HG02759 (cell line): ENCODE measurements at regions not wholly inside any gene's neighbourhood (a gene's known extent, or its start where the extent isn't known, plus 50 kb on each side); places are given as distances from the start of the nearest gene placed in this dataset.

Experiments used
- ATAC-seq: cut with Tn5 transposase; IDR thresholded peaks from one replicate; pipeline ENCODE4 v1.9.1; 2021; ENCODE audit warnings: mild to moderate bottlenecking, moderate library complexity; ENCODE audit not compliant: unreplicated experiment

GRCh38 chr2:78011251-78011650 lies 489.1 kb upstream of the LRRTM4 start:
- ATAC-seq = no peak

GRCh38 chr2:78020491-78020890 lies 498.3 kb upstream of the LRRTM4 start:
- ATAC-seq = no peak

GRCh38 chr2:78023356-78023755 lies 501.2 kb upstream of the LRRTM4 start:
- no peak for ATAC-seq

- ATAC-seq = no peak
Observed at GRCh38 chr2:78024996-78025395, 502.8 kb upstream of the LRRTM4 start.

- no peak for ATAC-seq
Observed at GRCh38 chr2:78029392-78029995, 507.3 kb upstream of the LRRTM4 start.

GRCh38 chr2:78034706-78035105 lies 512.5 kb upstream of the LRRTM4 start:
- ATAC-seq = no peak

GRCh38 chr2:78035804-78036203 lies 513.6 kb upstream of the LRRTM4 start:
- ATAC-seq = no peak

- ATAC-seq = no peak
Observed at GRCh38 chr2:78051480-78051879, 529.3 kb upstream of the LRRTM4 start.

GRCh38 chr2:78056976-78057375 lies 534.8 kb upstream of the LRRTM4 start:
- no peak for ATAC-seq

GRCh38 chr2:78061301-78061700 lies 539.1 kb upstream of the LRRTM4 start:
- ATAC-seq = no peak

- ATAC-seq = no peak
Observed at GRCh38 chr2:78061732-78062131, 539.6 kb upstream of the LRRTM4 start.

- no peak for ATAC-seq
Observed at GRCh38 chr2:78063246-78064020, 541.3 kb upstream of the LRRTM4 start.

GRCh38 chr2:78065366-78065765 lies 543.2 kb upstream of the LRRTM4 start:
- no peak for ATAC-seq

GRCh38 chr2:78068808-78069207 lies 546.6 kb upstream of the LRRTM4 start:
- no peak for ATAC-seq

GRCh38 chr2:78070693-78071092 lies 548.5 kb upstream of the LRRTM4 start:
- no peak for ATAC-seq

GRCh38 chr2:78077633-78078032 lies 555.5 kb upstream of the LRRTM4 start:
- ATAC-seq = no peak

- ATAC-seq = no peak
Observed at GRCh38 chr2:78082555-78082954, 560.4 kb upstream of the LRRTM4 start.

- ATAC-seq = no peak
Observed at GRCh38 chr2:78093436-78093835, 571.3 kb upstream of the LRRTM4 start.

GRCh38 chr2:78109272-78109671 lies 587.1 kb upstream of the LRRTM4 start:
- no peak for ATAC-seq

- ATAC-seq = no peak
Observed at GRCh38 chr2:78115291-78115690, 593.1 kb upstream of the LRRTM4 start.

GRCh38 chr2:78118037-78118436 lies 595.9 kb upstream of the LRRTM4 start:
- ATAC-seq = no peak

- ATAC-seq = no peak
Observed at GRCh38 chr2:78120275-78120674, 598.1 kb upstream of the LRRTM4 start.

- no peak for ATAC-seq
Observed at GRCh38 chr2:78125042-78125441, 602.9 kb upstream of the LRRTM4 start.
